WTC11 (cell line): ENCODE measurements at regions not wholly inside any gene's neighbourhood (a gene's known extent, or its start where the extent isn't known, plus 50 kb on each side); places are given as distances from the start of the nearest gene placed in this dataset.

Source experiments
- ETV6 ChIP-seq: sonication (generic); formaldehyde crosslinking; IDR thresholded peaks from 2 replicates; pipeline ENCODE4 v1.8.1; 2022; ENCODE audit warnings: mild to moderate bottlenecking, missing genetic modification reagents
- FOXP4 ChIP-seq: sonication (generic); formaldehyde crosslinking; IDR thresholded peaks from 2 replicates; pipeline ENCODE4 v1.8.0; 2022; ENCODE audit warnings: mild to moderate bottlenecking, missing genetic modification reagents
- GRHL2 ChIP-seq: fragments of 250-450 bp; sonication (Bioruptor Pico); IDR thresholded peaks from 2 replicates; pipeline ENCODE4 v1.8.0; 2022; ENCODE audit warnings: mild to moderate bottlenecking, moderate library complexity; ENCODE audit not compliant: insufficient replicate concordance, severe bottlenecking
- TF ChIP-seq, protein P1 (sequence below): sonication (generic); formaldehyde crosslinking; IDR thresholded peaks from 2 replicates; pipeline ENCODE4 v1.8.1; 2022; ENCODE audit warnings: low read depth, missing genetic modification reagents, borderline replicate concordance
- TF ChIP-seq, protein P2 (sequence below): sonication (generic); formaldehyde crosslinking; conservative IDR thresholded peaks from 2 replicates; pipeline ENCODE4 v1.8.1; 2022; ENCODE audit warnings: mild to moderate bottlenecking, missing genetic modification reagents
- TF ChIP-seq, protein P3 (sequence below): fragments of 200-600 bp; IDR thresholded peaks from 2 replicates; pipeline ENCODE4 v1.8.0; 2022; ENCODE audit warnings: antibody characterized with exemption

DNA sequence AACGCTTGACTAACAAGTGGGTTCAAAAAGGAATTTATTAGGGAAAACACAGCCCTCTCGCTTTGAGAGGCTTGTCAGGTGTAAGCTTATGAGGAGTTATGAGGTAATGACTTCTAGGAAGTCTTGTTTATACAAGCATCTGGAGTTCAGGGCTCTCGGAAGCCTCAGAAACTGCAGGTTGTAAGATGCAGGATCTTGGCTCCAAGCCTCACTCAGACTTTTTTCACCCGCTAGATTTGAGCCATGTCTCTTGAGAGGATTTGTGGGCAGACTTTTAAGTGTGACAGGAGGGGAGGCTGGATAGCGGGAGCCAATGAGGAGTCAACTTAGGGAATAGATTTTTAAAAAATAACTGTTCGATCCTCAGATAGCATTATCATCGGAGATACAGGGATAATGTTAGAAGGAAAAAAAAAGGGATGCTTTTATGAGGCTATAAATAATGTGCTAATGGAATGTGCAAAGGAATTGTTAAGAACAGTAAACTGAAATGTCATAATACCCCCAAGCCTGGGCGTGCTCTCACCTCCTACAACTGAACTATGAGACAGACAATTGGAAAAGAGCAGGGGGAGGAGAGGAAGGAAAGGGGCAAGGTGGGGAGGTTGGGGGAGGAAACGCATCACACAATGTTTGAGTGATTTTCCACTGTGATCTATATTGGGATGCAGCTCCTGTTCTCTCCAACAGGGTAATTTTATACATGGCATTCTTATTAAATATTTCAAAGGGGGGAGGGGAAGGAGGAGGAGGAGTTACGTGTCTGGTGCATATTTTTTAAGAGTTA lies 107.4 kb upstream of the ESRRG start:
- TF ChIP-seq, protein P1, sequence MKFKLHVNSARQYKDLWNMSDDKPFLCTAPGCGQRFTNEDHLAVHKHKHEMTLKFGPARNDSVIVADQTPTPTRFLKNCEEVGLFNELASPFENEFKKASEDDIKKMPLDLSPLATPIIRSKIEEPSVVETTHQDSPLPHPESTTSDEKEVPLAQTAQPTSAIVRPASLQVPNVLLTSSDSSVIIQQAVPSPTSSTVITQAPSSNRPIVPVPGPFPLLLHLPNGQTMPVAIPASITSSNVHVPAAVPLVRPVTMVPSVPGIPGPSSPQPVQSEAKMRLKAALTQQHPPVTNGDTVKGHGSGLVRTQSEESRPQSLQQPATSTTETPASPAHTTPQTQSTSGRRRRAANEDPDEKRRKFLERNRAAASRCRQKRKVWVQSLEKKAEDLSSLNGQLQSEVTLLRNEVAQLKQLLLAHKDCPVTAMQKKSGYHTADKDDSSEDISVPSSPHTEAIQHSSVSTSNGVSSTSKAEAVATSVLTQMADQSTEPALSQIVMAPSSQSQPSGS (CRISPR knock-in tag) = no peak
- TF ChIP-seq, protein P2, sequence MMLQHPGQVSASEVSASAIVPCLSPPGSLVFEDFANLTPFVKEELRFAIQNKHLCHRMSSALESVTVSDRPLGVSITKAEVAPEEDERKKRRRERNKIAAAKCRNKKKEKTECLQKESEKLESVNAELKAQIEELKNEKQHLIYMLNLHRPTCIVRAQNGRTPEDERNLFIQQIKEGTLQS (CRISPR knock-in tag) = no peak
- TF ChIP-seq, protein P3, sequence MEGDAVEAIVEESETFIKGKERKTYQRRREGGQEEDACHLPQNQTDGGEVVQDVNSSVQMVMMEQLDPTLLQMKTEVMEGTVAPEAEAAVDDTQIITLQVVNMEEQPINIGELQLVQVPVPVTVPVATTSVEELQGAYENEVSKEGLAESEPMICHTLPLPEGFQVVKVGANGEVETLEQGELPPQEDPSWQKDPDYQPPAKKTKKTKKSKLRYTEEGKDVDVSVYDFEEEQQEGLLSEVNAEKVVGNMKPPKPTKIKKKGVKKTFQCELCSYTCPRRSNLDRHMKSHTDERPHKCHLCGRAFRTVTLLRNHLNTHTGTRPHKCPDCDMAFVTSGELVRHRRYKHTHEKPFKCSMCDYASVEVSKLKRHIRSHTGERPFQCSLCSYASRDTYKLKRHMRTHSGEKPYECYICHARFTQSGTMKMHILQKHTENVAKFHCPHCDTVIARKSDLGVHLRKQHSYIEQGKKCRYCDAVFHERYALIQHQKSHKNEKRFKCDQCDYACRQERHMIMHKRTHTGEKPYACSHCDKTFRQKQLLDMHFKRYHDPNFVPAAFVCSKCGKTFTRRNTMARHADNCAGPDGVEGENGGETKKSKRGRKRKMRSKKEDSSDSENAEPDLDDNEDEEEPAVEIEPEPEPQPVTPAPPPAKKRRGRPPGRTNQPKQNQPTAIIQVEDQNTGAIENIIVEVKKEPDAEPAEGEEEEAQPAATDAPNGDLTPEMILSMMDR = no peak
- no peak for TF ChIP-seq GRHL2
- no peak for TF ChIP-seq FOXP4
- no peak for TF ChIP-seq ETV6
